A673 (cell line): ENCODE measurements at regions not wholly inside any gene's neighbourhood (a gene's known extent, or its start where the extent isn't known, plus 50 kb on each side); places are given as distances from the start of the nearest gene placed in this dataset.

Experiments
- BruUV-seq: library from RNA; stranded (reverse); fragments of 400-500 nt; replicated peaks from 2 replicates; lab custom pipeline; 2021; lab: Mats Ljungman, UMichigan
- CTCF ChIA-PET: fragments of 300-600 bp; sonication (Branson Sonifier 250); formaldehyde crosslinking; loops from one replicate; lab custom pipeline; 2022; ENCODE audit warnings: antibody characterized with exemption; lab: Charles Lee
- POLR2A ChIA-PET: fragments of 300-600 bp; sonication (Branson Sonifier 250); formaldehyde crosslinking; loops from one replicate; lab custom pipeline; 2022; ENCODE audit warnings: antibody characterized with exemption; ENCODE audit not compliant: low non-redundant PET; lab: Charles Lee
- DNase-seq: peaks from one replicate; pipeline ENCODE4 v3.0.0-alpha.2; 2015; ENCODE audit warnings: low spot score
- H3K27ac ChIP-seq: fragments of 200-600 bp; sonication (generic); 2 replicates; pipeline ENCODE4 v1.5.1; 2016; ENCODE audit warnings: mixed run types, low read depth, mild to moderate bottlenecking, mixed read lengths, antibody characterized with exemption, low read length; ENCODE audit not compliant: poor library complexity, severe bottlenecking
- H3K27me3 ChIP-seq: fragments of 200-600 bp; sonication (generic); replicated peaks from 2 replicates; pipeline ENCODE4 v1.6.1; 2017; ENCODE audit warnings: mixed run types, low read depth, mild to moderate bottlenecking, mixed read lengths, antibody characterized with exemption, low read length; ENCODE audit not compliant: insufficient read depth, poor library complexity
- H3K36me3 ChIP-seq: fragments of 200-600 bp; sonication (generic); 2 replicates; pipeline ENCODE4 v1.6.1; 2016; ENCODE audit warnings: mixed run types, mild to moderate bottlenecking, mixed read lengths, antibody characterized with exemption, low read length; ENCODE audit not compliant: insufficient read depth, poor library complexity, severe bottlenecking
- H3K4me1 ChIP-seq: fragments of 200-600 bp; sonication (generic); 2 replicates; pipeline ENCODE4 v1.6.1; 2017; ENCODE audit warnings: mixed run types, mild to moderate bottlenecking, mixed read lengths, antibody characterized with exemption, low read length; ENCODE audit not compliant: insufficient read depth, poor library complexity, severe bottlenecking
- H3K4me3 ChIP-seq: fragments of 200-600 bp; sonication (generic); 2 replicates; pipeline ENCODE4 v1.5.1; 2016; ENCODE audit warnings: low read depth, mixed run types, mild to moderate bottlenecking, mixed read lengths, low read length; ENCODE audit not compliant: poor library complexity, severe bottlenecking
- H3K9me3 ChIP-seq: fragments of 200-600 bp; sonication (generic); 2 replicates; pipeline ENCODE4 v1.6.1; 2016; ENCODE audit warnings: mixed run types, low read depth, mild to moderate bottlenecking, mixed read lengths, antibody characterized with exemption, low read length; ENCODE audit not compliant: poor library complexity, severe bottlenecking
- CTCF ChIP-seq: fragments of 300-800, 200-600 bp; sonication (generic); conservative IDR thresholded peaks from 2 replicates; pipeline ENCODE4 v1.5.1; 2017; ENCODE audit warnings: low read depth, mild to moderate bottlenecking, antibody characterized with exemption, low read length, moderate library complexity, mixed read lengths
- EZH2 ChIP-seq: fragments of 200-600 bp; sonication (generic); IDR thresholded peaks from 2 replicates; pipeline ENCODE4 v1.6.1; 2017; ENCODE audit warnings: borderline replicate concordance, low read depth, mild to moderate bottlenecking, mixed read lengths, antibody characterized with exemption, low read length; ENCODE audit not compliant: poor library complexity, severe bottlenecking
- intact Hi-C: fragments of 100-400 bp; cut with micrococcal nuclease; formaldehyde crosslinking; loops from one replicate; pipeline ENCODE4 v1.10.0; 2022; ENCODE audit not compliant: unreplicated experiment

GRCh38 chr6:25038999-25039398 lies 103.2 kb upstream of the RIPOR2 start:
- CTCF ChIA-PET, result no interaction called here

GRCh38 chr6:25041485-25042035 lies 105.8 kb upstream of the RIPOR2 start:
- no peak for DNase-seq
- ChIA-PET POLR2A (interaction anchor here (0.6 kb wide), 1 partner anchor 270 kb away, joined by 15 read pairs; no protein-coding TSS in a partner anchor), CTCF (no interaction called here)
- Histone ChIP-seq H3K4me3 (no peak overlapping the region), H3K4me1 (peaks cover 22% of the 10 kb centered on the region), H3K9me3 (no peaks in the 10 kb centered on the region), H3K27me3 (no peaks in the 10 kb centered on the region), H3K36me3 (no peaks in the 10 kb centered on the region), H3K27ac (no peak overlapping the region)
- intact Hi-C loops, result no loop called here
- no TSS peak for BruUV-seq
- no peak for TF ChIP-seq CTCF
- TF ChIP-seq EZH2, result no peak

More at GRCh38 chr6:25038999-25039398, 103.2 kb upstream of the RIPOR2 start:
- intact Hi-C loops, result no loop called here
- Histone ChIP-seq H3K27ac (no peak overlapping the region), H3K9me3 (no peaks in the 10 kb centered on the region), H3K36me3 (no peaks in the 10 kb centered on the region), H3K4me3 (no peak overlapping the region), H3K27me3 (no peaks in the 10 kb centered on the region), H3K4me1 (peaks cover 27% of the 10 kb centered on the region)
- POLR2A ChIA-PET, result no interaction called here
- DNase-seq, result no peak
- no TSS peak for BruUV-seq
- TF ChIP-seq CTCF (no peak), EZH2 (no peak)

- Histone ChIP-seq H3K36me3 (no peaks in the 10 kb centered on the region), H3K27me3 (no peaks in the 10 kb centered on the region), H3K4me3 (no peak overlapping the region), H3K27ac (no peak overlapping the region), H3K9me3 (no peaks in the 10 kb centered on the region), H3K4me1 (peaks cover 18% of the 10 kb centered on the region)
- BruUV-seq, result no TSS peak
- ChIA-PET CTCF (no interaction called here), POLR2A (interaction anchor here (0.6 kb wide), 1 partner anchor 270 kb away, joined by 15 read pairs; no protein-coding TSS in a partner anchor)
- TF ChIP-seq CTCF, result no peak
- no peak for TF ChIP-seq EZH2
- intact Hi-C loops, result no loop called here
- no peak for DNase-seq
Measured at GRCh38 chr6:25042036-25042521, 106.3 kb upstream of the RIPOR2 start.
